GM19397 (cell line): ENCODE measurements at regions not wholly inside any gene's neighbourhood (a gene's known extent, or its start where the extent isn't known, plus 50 kb on each side); places are given as distances from the start of the nearest gene placed in this dataset.
A peak's percentile ranks its signal among the peaks of the same experiment; 100 is the strongest.

Experiments used
- ATAC-seq: cut with Tn5 transposase; IDR thresholded peaks from one replicate; pipeline ENCODE4 v1.9.1; 2021; ENCODE audit warnings: mild to moderate bottlenecking, moderate library complexity; ENCODE audit not compliant: unreplicated experiment

DNA sequence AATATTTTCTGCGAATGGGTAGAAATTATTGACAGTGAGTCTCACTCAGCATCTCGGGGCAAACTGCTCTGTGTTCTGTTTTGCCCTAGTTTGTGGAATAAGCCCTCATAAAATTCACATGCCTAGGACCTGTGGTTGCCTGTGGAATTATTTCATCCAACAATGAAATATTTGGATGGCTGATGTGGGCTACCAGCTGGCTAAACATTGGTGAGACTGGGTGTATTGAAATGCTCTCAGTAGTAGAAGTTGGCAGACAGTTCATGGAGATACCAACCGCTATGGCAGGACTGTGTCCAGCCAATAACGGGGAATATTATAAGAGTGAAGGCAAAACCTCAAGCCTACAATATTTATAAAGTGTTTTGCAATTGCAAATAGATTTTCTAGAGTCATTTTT, 344.1 kb upstream of the RPS23 start:
- ATAC-seq, result no peak

DNA sequence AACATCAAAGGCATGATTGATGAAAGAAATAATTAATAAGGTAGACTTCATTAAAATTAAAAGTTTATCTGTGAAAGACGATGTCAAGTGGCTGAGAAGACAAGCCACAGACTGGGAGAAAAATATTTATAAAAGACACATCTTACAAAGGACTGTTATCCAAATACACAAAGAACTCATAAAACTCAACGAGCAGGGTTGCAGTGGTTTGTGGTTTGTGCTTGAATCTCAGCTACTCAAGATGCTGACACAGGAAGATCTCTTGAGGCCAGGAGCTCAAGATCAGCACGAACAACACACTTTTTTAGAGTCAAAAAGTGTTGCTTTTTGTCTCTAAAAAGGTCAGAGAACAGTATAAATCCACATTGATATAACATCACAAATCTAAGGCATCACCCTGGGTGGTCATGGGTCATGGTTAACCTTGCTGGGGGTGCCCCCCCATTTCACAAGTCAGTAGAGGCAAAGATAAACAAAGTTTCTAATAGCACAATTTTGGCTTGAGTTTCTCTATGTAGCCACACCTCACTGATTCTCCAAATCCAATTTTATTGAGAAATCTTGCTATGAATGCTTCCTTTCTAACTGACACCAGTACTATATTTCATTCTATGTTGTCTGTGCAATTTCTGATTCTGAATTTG, 342.9 kb upstream of the RPS23 start:
- ATAC-seq, result no peak

DNA sequence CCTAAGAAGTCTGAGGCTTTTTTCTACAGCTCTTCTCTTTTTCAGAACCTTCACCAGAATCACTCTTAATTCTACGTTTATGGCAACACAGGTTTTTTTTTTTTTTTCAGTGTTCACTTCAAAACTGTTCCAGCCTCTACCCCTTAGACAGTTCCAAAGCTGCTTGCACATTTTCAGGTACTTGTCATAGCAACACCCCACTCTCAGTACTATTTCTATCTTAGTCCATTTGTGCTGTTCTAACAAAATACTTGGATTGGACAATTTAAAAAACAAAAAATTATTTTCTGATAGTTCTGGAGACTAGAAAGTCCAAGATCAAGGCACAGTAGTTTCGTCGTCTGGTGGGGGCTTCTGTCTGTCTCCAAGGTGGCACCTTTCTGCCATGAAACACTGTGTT, 340.9 kb upstream of the RPS23 start:
- ATAC-seq, result no peak

DNA sequence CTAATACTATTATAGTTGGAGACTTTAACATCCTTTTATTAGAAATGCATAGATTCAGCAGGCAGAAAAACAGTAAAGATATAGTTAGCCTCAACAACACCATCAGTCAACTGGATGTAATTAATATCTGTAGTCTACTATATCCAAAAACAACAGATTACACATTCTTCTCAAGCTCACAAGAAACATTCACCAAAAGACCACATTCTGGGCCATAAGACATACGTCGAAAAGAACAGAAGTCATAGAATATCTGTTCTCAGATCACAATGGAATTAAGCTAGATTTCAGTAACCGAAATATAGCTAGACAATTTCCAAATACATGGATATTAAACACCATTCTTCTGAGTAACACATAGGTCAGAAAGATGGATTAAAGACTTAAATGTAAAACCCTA, 336.6 kb upstream of the RPS23 start:
- ATAC-seq, result no peak

DNA sequence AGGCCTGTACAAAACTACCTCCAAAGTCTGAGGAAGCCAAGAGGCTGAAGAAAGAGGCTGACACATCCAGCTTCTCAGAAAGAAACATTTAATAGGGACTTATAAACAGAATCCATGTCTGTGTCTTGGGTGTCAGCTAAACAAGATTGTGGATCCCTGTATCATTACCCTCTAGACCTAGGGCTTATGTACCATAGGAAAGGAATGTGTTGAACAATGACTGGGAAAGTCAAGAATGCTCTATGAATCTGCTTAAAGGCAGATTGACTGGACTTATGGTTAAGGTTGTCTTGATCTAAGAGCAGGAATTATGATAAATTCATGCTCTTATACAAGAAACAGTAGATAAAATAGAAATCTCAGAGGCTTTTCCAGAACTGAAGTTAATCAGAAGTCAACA, 335.7 kb upstream of the RPS23 start:
- ATAC-seq, result no peak

DNA sequence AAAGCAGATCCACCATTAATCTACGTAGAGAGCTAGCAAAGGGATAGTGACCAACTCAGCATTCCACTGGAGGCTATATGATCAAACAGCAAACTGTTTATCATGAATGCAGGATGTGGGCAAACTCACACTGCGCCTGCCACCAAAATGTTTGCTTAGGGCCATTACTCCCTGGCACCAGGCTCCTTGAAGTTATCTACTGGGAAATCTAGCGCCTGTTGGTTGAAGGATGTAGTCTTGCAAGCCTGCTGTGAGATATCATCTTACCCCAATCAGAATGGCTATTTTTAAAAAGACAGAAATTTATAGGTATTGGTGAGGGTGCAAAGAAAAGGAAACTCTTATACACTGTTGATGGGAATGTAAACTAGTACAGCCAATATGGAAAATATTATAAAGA, 332.5 kb upstream of the RPS23 start:
- no peak for ATAC-seq

DNA sequence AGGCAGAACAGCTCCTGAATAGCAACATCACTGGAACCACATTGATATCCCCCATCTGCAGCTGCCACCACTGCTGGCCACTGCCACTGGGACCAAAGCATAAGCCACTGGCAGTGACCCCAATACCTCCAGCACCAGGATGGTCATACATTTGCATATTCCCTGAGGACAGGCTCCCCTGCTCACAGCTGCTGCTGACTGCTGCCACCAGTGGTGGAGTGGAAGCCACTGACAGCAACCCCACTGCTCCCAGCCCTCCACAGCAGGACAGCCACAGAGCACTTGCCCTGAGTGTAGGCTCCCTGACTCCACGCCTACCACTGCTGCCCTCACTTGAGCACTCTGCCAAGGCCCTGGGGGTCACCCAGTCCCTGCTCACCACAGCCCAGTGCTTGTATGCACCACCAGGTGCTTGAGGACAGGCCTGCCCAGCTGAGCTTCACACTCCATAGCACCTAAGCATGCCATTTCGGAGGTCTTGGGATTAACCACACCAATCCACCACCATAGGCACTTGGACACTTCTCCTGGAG, 327.4 kb upstream of the RPS23 start:
- peak; percentile 60 for ATAC-seq

DNA sequence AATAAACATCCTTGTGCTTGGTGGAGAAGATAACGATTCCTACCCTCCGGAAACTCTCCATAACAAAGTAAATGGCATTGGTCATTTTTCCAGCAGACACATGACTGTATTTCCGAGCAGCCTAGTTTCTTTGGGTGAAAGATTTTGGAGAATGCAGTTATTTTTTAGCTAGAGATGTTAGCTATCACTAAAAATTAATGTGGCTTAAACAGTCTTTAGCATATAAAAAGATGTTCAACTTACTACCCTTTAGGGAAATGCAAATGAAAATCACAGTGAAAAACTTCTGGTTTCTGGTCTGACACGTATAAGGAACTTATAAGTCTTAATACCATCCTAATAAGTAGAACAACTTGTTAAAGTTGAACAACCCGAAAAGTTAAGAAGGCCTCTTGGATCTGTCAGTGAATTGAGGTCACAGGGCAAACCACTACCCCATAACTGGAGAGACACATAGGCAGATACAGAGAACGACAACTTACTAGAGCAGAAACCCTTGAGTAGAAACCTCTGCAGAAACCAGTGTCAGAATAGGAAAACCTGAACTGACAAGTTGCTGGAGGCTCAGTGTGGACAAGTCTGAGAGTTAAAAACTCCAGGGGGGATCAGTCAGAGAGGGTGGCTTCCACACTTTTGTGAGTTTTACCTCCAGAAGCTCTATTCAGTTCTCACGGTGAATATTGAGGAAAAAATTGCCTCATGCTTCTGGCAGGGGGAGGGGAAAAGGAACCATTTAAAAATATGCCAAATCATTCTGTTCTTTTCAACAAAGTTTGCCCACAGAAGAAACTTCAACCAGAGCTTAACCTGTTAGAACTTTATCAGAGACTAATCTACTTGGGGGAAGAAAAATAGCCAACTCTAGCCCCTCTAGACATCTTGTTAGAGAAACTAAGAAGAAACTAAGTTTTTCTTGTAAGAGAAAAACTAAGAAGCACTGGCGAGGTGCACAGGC, 325.2 kb upstream of the RPS23 start:
- no peak for ATAC-seq

DNA sequence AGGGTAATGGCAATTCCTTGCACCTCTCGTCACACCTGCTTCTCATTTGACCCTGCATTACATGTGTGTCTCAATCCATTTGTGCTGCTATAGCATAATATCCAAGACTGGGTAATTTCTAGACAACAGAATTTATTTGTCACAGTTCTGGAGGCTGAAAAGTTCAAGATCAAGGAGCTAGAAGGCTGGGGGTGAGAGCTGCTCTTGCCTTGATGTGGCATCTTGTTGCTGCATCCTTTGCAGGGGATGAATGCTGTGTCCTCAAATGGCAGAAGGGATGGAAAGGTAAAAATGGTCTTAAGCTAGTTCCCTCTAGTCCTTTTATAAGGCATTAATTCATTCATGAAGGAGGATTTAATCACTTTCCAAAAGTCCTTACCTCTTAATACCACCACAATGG, 323.7 kb upstream of the RPS23 start:
- ATAC-seq, result no peak

DNA sequence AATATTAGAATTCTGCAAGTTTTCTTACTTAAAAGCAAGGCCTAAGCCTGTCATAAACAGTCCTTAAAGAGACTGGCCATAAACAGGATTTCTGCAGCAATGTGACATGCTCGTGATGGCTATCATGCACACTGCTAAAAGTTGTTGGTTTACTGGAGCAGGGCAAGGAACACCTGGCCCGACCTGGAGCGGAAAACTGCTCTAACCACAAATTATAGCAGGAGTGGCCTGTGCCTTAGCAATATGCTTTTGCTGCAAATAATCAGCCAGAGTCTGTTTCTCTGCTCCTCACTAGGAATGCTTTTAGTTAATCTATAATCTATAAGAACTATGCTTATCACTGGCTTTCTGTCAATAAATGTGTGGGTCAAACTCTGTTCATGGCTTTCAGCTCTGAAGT, 322.9 kb upstream of the RPS23 start:
- no peak for ATAC-seq

DNA sequence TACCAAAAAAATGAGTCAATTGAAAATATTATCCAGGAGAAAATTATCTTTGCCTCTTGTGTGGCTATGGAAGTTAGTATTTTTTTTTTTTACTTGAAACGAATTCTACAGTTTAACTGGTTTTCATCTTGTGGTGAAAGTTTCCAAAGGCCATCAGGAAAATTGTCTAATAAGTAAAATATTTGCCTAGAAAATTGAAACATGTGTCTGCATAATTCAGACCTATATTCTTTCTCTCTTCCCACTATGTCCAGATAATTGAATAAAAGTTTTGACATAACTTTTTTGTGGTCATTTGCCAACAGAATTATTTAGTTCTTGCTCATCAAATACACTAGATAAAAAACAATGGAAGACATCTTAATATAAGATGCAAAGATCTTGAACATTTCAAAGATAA, 321.5 kb upstream of the RPS23 start:
- ATAC-seq, result no peak

DNA sequence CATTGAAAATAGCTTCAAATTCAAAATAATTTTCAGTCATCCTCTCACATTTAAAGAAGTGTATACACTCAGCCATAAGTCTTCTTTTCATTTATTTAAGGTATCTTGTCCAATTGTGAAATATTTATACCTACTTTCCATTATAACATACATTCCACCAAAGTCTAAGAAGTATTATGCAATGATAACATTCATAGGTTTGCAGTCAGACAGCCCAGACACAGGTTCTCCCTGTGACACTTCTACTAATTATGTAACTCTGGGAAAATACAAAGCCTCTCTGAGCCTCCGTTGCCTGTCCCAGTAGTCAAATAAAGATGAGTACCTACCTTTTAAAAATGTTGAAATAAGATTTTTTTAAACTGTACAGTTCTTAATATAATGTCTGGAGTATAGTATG, 320.9 kb upstream of the RPS23 start:
- no peak for ATAC-seq

DNA sequence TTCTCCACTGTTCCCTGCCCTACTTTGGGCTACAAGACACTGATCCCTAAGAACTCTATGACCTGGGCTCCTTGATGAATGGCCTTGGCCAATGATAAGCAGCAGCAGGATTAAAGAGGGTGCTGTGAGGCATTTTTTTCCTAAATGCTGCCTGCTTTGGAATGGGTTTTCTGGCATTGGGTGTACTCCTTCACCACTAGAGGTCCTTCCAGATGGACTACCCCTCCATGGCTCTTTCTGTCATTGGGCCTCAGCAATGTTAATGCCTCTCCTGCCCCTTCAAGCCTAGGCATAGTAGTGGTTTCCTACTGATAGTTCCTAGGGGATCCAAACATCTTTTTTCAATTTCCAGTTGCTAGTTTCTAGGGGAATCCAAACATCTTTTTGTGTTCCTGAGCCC, 319.3 kb upstream of the RPS23 start:
- no peak for ATAC-seq

DNA sequence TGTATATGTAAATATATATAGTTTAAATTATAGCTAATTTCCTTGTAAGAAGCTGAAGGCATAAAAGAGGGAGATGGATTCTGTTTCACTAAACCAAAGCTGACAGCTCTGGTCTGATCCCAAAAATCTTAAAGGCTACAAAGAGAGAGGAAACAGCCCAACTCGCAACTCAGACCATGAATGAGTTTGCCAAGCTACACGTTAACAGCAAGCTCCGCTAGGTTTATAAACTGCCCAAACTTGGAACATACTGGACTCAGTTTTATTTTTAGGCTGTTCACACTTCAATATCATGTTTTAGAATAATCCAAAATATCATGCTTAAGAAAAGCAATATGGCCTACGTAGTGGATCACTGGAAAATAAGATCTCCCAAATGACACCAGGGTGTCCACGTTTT, 318.3 kb upstream of the RPS23 start:
- ATAC-seq, result no peak

DNA sequence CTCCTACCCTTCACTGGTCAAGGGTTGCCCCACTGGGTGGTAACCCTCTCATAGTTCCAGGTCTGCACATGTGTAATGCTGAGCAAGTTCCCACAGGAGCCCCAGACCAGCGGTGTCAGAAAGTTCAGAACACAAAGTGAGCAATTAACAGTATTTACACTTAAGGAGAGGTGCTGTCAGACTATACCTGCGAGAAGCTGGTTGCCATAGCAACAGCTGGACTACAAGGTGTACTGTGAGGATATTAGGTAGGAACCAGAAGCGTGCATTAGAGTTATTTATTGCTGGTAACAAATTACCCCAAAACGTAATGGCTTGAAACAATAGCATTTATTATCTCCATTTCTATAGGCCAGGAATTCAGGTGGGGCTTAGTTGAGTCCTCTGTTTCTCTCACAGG, 317.0 kb upstream of the RPS23 start:
- ATAC-seq, result no peak

DNA sequence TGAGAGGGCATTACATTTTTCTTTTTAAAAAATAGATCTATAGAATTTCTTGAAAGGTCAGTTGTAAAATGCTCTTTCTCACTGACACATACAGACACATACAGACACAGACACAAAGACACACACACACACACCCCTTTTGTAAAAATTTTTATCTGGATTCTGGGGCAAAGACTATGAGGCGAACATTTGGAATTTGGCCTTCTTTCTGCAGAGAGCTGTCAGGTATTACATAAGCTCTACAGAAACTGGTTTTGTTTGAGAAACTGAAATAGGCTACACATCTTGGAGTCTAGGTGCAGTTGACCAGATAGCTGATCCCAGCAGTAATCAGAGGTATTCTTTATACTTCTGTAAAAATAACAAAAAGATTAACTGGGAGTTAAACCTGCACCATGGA, 315.9 kb upstream of the RPS23 start:
- no peak for ATAC-seq

DNA sequence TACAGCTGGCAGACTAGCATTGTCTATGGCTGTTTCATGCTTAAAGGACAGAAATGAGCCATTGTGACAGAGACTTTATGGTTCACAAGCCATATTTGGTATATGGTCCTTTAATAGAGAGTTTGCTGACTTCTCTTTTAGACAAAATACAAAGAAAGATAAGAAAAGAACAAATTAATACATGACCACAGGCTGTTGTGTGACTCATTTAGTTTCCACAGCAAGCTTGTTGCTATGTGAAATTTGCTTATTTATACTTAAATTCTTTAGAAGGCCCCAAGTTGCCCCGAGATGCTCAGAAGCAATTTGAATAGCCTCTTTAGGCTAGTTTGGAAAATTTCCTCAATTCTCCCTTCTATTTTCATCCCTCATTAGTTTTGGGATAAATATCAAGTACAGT, 315.3 kb upstream of the RPS23 start:
- ATAC-seq, result no peak

DNA sequence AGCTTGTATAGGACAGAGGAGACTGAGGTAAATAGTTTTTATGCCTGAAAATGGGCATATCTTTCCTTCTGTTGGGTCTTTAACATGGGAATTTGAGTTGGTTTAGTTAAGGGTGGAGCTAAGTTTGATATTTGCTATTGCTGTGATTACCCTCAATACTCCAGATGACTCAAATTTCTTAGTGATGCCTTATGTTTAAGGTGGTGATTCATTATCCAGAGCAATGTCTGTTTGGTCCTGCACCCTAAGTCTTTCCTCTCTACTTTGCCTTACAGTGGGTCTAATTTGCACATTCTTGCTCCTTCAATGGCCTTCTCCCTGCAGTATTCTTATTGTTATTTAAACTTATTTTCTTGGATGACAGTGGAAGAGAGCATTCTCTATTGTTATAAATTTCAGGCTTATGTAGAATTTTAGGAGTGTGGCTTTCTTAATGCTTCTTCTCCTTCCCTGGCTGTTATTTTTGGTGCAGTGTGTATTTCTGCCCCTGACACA, 312.9 kb upstream of the RPS23 start:
- ATAC-seq, result no peak

DNA sequence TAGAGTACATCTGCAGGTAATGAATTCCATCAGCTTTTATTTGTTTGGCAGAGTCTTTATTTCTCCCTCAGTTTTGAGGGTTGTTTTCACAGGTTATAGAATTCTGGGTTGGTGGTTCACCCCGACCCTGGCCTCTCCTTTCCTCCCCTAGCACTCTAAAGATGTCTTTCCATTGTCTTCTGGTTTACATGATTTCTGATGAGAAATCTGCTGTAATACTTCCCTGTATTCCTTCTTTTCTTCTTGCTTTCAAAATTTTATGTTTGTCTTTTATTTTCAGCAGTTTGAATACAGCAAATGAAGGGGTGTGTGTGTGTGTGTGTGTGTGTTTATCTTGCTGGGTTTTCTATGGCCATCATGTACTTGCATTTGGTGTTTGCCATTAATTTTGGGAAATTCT, 312.0 kb upstream of the RPS23 start:
- ATAC-seq, result no peak

DNA sequence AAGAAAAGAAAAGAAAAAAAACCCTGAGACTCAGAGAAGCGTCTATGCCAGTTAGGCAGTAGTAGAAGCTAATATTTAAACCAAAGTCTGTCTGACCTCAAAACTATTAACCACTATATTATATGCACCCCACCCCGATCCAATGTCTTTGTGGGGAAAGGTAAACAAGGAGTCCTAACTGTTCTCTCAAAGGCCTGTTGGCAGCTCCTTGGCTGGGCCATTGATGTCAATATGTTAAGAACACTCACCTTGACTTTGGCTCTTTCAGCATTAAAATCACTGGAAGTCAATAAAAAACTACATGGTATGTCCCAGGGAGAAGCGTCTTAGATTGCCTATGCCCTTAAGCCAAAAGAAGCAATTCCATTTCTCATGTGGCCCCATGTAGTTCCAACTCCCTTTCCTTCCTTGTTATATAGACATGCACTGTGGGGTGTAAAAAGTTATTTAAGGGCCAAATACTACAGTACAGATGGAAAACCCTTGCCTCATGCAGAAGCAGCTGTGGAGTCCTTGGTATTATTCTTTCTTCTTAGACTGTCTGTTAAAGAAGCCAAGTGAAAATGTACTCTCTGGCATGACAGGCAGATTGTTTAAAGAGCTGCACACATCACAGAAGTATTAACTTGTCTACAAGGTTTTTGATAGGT, 308.6 kb upstream of the RPS23 start:
- ATAC-seq, result no peak

DNA sequence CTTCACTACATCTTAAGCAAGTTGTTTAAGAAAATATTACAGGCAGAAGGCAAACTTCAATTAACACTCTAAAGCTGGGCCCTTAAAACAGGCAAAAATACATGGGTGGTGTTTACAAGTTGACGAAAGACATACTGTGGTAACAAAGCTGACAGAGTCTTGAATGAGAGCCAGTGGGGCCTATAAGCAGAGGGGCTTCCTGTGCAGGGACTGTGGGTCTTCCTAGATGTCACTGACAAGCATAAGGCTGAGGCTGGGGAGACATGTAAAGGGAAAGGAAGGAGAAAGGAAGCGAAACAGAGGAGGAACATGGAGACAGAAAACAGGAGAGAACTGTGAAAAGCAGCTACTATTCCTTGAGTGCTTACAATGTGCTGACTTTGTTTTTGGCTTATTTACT, 308.0 kb upstream of the RPS23 start:
- ATAC-seq, result no peak

DNA sequence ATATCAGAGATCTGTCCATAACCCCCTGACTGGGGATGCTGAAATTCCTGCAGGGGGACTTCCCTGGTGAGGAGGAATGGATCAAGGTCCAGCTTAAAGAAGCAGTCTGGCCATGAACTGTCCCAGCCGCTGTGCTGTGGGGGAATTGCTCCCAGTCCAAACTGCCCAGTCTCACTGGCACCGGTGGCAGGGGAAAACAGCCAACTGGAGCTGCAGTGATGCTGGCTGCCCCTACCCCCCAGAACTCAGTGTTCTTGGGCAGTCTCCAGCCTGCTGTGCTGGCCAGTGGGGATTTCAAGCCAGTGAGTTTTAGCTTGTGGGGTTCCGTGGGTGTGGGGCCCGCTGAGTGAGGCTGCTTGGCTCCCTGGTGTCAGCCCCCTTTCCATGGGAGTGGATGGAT, 306.5 kb upstream of the RPS23 start:
- ATAC-seq, result no peak
